Esophagus squamous epithelium (tissue), 4 donors: ENCODE measurements at regions not wholly inside any gene's neighbourhood (a gene's known extent, or its start where the extent isn't known, plus 50 kb on each side); places are given as distances from the start of the nearest gene placed in this dataset.

Source experiments
- POLR2A ChIP-seq, 4 donors: fragments of 450-650 bp; IDR thresholded peaks; one replicate each; pipeline ENCODE4 v1.6.1; 2017; ENCODE audit warnings: antibody characterized with exemption in 4 of 4, mild to moderate bottlenecking in 4 of 4, moderate library complexity in 3 of 4
- TF ChIP-seq, protein P1 (sequence below), 6 experiments: fragments of 450-650 bp in 4 of 6; fragments of 200-600 bp in 2 of 6; sonication (generic) in 2 of 6; IDR thresholded peaks; one replicate each; pipeline ENCODE4 v1.5.1; 2016 to 2019; ENCODE audit warnings: antibody characterized with exemption in 6 of 6, mild to moderate bottlenecking in 4 of 6, moderate library complexity in 4 of 6

DNA sequence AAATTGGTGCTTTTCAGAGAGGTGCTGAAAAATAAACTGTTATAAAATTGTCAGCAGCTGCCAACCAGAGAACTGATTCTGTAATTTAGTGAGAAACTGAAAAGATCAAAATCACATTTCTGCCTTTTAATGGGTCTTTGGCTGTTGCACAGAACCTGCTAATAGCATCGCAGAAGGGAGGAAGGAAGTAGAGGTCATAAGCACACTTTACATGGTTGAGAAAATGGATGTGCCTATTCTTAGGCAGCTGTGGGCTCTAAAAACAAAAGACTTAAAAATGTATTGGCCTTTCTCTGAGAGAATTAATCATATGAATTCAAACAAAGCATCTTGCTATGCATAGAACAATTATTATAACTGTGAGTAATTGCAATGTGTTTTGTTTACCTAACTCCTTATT lies 1186.9 kb downstream of the DSC3 start:
- TF ChIP-seq POLR2A (IDR thresholded peaks at IDR 0.05): no peak
- TF ChIP-seq, protein P1, sequence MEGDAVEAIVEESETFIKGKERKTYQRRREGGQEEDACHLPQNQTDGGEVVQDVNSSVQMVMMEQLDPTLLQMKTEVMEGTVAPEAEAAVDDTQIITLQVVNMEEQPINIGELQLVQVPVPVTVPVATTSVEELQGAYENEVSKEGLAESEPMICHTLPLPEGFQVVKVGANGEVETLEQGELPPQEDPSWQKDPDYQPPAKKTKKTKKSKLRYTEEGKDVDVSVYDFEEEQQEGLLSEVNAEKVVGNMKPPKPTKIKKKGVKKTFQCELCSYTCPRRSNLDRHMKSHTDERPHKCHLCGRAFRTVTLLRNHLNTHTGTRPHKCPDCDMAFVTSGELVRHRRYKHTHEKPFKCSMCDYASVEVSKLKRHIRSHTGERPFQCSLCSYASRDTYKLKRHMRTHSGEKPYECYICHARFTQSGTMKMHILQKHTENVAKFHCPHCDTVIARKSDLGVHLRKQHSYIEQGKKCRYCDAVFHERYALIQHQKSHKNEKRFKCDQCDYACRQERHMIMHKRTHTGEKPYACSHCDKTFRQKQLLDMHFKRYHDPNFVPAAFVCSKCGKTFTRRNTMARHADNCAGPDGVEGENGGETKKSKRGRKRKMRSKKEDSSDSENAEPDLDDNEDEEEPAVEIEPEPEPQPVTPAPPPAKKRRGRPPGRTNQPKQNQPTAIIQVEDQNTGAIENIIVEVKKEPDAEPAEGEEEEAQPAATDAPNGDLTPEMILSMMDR (IDR thresholded peaks at IDR 0.05): no peak
